ENCODE measurements at regions not wholly inside any gene's neighbourhood (a gene's known extent, or its start where the extent isn't known, plus 50 kb on each side); places are given as distances from the start of the nearest gene placed in this dataset.

DNA sequence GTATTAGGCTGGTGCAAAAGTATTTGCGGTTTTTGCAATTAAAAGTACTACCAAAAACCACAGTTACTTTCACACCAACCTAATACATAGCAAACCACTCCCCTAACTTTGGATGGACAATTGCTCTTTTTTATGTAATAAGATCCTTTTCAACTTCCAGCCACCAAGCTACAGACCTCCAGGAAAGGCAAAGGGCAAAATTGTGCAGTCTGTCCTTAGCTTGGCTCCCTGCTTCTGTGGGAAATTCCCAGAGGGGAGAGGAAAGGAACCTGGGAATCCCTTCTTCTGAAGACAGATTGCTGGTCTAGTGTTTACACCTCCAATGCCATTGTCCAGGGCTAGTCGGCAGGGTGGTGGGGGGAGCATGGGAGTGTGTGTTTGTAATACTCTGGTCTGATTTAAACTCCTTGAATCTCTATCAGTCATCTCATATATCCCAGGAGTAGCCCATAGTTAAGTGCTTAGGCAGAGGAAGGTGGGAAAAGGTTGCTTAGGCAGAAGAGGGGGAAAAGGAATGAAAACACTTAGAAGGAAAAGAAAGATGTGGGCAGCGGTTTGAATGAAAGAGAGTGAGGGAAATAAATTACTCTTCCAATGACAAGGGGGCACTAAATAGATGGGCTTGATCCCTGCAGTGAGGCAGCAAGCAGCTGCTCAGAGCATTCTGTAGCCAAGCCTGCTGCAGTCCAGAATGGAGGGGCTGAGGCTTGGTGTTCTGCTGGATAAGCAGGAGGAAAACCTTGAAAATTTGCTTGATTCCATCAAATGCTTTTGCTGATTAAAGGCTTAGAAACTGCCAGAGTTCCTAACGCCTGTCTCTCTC, 86.9 kb upstream of the MAP1B start:
- Histone ChIP-seq H2BK120ac (ENCODE audit: insufficient read depth, low read length, poor library complexity) (no peak overlapping the region), H3K79me2 (ENCODE audit: control insufficient read depth, insufficient read depth, low read length, poor library complexity) (no peaks in the 10 kb centered on the region), H3K9me3 (ENCODE audit: insufficient read depth, low read depth, low read length) (peaks cover 3% of the 10 kb centered on the region), H3K4me3 (ENCODE audit: low read depth, low read length) (no peak overlapping the region), H3K4ac (ENCODE audit: low read depth, low read length) (no peak overlapping the region), H3K79me1 (ENCODE audit: low read length) (no peaks in the 10 kb centered on the region), H2BK12ac (ENCODE audit: low read length) (no peak overlapping the region), H3K18ac (ENCODE audit: low read length) (no peak overlapping the region), H2AK5ac (ENCODE audit: low read length) (no peak overlapping the region), H3K14ac (ENCODE audit: low read length) (no peak overlapping the region), H4K91ac (ENCODE audit: low read depth, low read length) (no peak overlapping the region), H3K4me1 (ENCODE audit: control insufficient read depth in 1 of 2, insufficient read depth in 2 of 2, low read length in 2 of 2) (no peaks in the 10 kb centered on the region), H4K12ac (ENCODE audit: low read depth, low read length) (no peak overlapping the region), H2AFZ (ENCODE audit: insufficient read depth, low read length, poor library complexity) (no peak overlapping the region), H3K4me2 (ENCODE audit: low read length) (no peak overlapping the region), H3K9ac (ENCODE audit: low read length) (no peak overlapping the region), H2BK5ac (ENCODE audit: low read depth, low read length, poor library complexity) (no peak overlapping the region), H3K27ac (ENCODE audit: low read depth, low read length) (no peak overlapping the region), H3K27me3 (ENCODE audit: insufficient read depth, low read length) (no peaks in the 10 kb centered on the region), H3K36me3 (ENCODE audit: control insufficient read depth in 1 of 2, insufficient read depth in 2 of 2, low read length in 2 of 2) (no peaks in the 10 kb centered on the region), H3K23ac (ENCODE audit: low read length) (no peak overlapping the region), H4K8ac (ENCODE audit: low read depth, low read length) (no peak overlapping the region)
- WGBS (ENCODE audit: extremely low coverage, insufficient coverage, insufficient read length): no CpG with 5 or more reads among the region's 4 CpGs
- DNase-seq: no peak

DNA sequence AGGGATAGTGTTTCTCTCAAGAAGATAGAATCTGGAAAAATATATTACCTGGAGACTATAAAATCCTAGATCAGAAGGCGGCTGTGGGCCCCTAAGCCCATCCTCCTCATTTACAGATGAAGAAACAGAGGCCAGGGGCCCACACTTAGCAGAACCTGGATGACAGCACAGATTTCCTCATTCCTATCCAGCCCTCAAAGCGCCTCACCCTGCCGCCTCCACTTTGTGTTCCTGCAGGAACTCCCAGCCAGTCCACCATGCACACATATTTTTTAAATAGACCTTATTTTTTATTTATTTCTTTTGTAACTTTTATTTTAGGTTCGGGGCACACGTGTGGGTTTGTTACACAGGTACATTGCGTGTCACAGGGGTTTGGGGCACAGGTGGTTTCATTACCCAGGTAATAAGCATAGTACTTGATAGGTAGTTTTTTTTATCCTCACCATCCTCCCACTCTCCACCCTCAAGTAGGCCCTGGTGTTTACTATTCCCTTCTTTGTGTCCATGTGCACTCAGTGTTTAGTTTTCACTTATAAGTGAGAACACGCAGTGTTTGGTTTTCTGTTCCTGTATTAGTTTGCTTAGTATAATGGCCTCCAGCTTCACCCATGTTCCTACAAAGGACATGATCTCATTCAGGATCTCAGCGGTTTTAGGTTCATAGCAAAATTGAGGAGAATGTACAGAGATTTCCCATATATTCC, 85.5 kb upstream of the MAP1B start:
- Histone ChIP-seq H3K4ac (ENCODE audit: low read depth, low read length) (no peak overlapping the region), H4K8ac (ENCODE audit: low read depth, low read length) (no peak overlapping the region), H3K27ac (ENCODE audit: low read depth, low read length) (no peak overlapping the region), H2BK12ac (ENCODE audit: low read length) (no peak overlapping the region), H3K4me3 (ENCODE audit: low read depth, low read length) (no peak overlapping the region), H3K79me1 (ENCODE audit: low read length) (no peaks in the 10 kb centered on the region), H3K79me2 (ENCODE audit: control insufficient read depth, insufficient read depth, low read length, poor library complexity) (no peaks in the 10 kb centered on the region), H2AFZ (ENCODE audit: insufficient read depth, low read length, poor library complexity) (no peak overlapping the region), H3K27me3 (ENCODE audit: insufficient read depth, low read length) (no peaks in the 10 kb centered on the region), H3K23ac (ENCODE audit: low read length) (no peak overlapping the region), H2AK5ac (ENCODE audit: low read length) (no peak overlapping the region), H3K4me2 (ENCODE audit: low read length) (no peak overlapping the region), H4K12ac (ENCODE audit: low read depth, low read length) (no peak overlapping the region), H3K4me1 (ENCODE audit: control insufficient read depth in 1 of 2, insufficient read depth in 2 of 2, low read length in 2 of 2) (no peaks in the 10 kb centered on the region), H4K91ac (ENCODE audit: low read depth, low read length) (no peak overlapping the region), H3K9me3 (ENCODE audit: insufficient read depth, low read depth, low read length) (peaks cover 3% of the 10 kb centered on the region), H2BK5ac (ENCODE audit: low read depth, low read length, poor library complexity) (no peak overlapping the region), H3K36me3 (ENCODE audit: control insufficient read depth in 1 of 2, insufficient read depth in 2 of 2, low read length in 2 of 2) (no peaks in the 10 kb centered on the region), H3K9ac (ENCODE audit: low read length) (no peak overlapping the region), H2BK120ac (ENCODE audit: insufficient read depth, low read length, poor library complexity) (no peak overlapping the region), H3K14ac (ENCODE audit: low read length) (no peak overlapping the region), H3K18ac (ENCODE audit: low read length) (no peak overlapping the region)
- DNase-seq: no peak
- no CpG with 5 or more reads among the region's 8 CpGs for WGBS (ENCODE audit: extremely low coverage, insufficient coverage, insufficient read length)

DNA sequence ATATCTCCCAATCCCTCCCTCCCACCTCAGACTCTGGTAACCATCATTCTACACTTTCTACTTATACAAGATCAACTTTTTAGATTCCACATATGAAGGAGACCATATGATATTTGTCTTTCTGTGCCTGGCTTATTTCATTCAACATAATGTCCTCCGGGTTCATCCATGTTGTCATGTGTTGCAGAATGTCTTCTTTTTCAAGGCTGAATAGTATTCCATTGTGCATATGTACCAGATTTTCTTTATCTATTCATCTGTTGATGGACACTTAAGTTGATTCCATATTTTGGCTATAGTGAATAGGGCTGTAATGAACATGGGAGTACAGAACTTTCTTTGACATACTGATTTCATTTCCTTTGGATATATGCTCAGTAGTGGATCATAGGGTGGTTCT, 78.9 kb upstream of the MAP1B start:
- WGBS (ENCODE audit: extremely low coverage, insufficient coverage, insufficient read length): no CpG with 5 or more reads among the region's 1 CpG
- no peak overlapping the region for H4K12ac ChIP-seq (ENCODE audit: low read depth, low read length)
- no peak overlapping the region for H2BK5ac ChIP-seq (ENCODE audit: low read depth, low read length, poor library complexity)
- no peaks in the 10 kb centered on the region for H3K79me2 ChIP-seq (ENCODE audit: control insufficient read depth, insufficient read depth, low read length, poor library complexity)
- H3K4me2 ChIP-seq (ENCODE audit: low read length): no peak overlapping the region
- no peaks in the 10 kb centered on the region for H3K79me1 ChIP-seq (ENCODE audit: low read length)
- H2AK5ac ChIP-seq (ENCODE audit: low read length): no peak overlapping the region
- no peak overlapping the region for H2BK12ac ChIP-seq (ENCODE audit: low read length)
- H4K91ac ChIP-seq (ENCODE audit: low read depth, low read length): no peak overlapping the region
- no peak overlapping the region for H4K8ac ChIP-seq (ENCODE audit: low read depth, low read length)
- H3K4ac ChIP-seq (ENCODE audit: low read depth, low read length): no peak overlapping the region
- no peaks in the 10 kb centered on the region for H3K9me3 ChIP-seq (ENCODE audit: insufficient read depth, low read depth, low read length)
- no peak overlapping the region for H3K18ac ChIP-seq (ENCODE audit: low read length)
- DNase-seq: no peak
- no peak overlapping the region for H3K9ac ChIP-seq (ENCODE audit: low read length)
- H3K4me1 ChIP-seq (ENCODE audit: control insufficient read depth in 1 of 2, insufficient read depth in 2 of 2, low read length in 2 of 2): no peaks in the 10 kb centered on the region
- no peak overlapping the region for H3K27ac ChIP-seq (ENCODE audit: low read depth, low read length)
- no peaks in the 10 kb centered on the region for H3K27me3 ChIP-seq (ENCODE audit: insufficient read depth, low read length)
- H2AFZ ChIP-seq (ENCODE audit: insufficient read depth, low read length, poor library complexity): no peak overlapping the region
- H3K23ac ChIP-seq (ENCODE audit: low read length): no peak overlapping the region
- H2BK120ac ChIP-seq (ENCODE audit: insufficient read depth, low read length, poor library complexity): no peak overlapping the region
- H3K14ac ChIP-seq (ENCODE audit: low read length): no peak overlapping the region
- no peak overlapping the region for H3K4me3 ChIP-seq (ENCODE audit: low read depth, low read length)
- no peaks in the 10 kb centered on the region for H3K36me3 ChIP-seq (ENCODE audit: control insufficient read depth in 1 of 2, insufficient read depth in 2 of 2, low read length in 2 of 2)

DNA sequence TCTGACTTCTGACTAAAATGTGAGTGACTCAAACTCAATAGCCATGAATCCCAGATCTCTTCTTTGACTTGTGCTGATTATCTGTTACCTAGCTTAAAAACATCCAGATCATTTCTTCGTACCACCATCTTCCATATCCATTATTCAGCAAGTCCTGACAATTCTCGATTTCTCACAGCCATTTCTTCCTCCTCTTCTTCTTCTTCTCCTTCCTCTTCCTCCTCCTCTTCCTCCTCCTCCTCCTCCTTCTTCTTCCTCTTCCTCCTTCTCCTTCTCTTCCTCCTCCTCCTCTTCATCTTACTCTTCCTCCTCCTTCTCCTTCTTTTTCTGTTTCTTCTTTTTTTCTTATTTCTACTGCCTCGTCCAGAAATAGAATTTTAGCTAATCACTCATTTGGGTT, 77.0 kb upstream of the MAP1B start:
- peak in 1 of 2 donors; percentile 21 for DNase-seq
- Histone ChIP-seq H3K4ac (ENCODE audit: low read depth, low read length) (no peak overlapping the region), H2BK12ac (ENCODE audit: low read length) (no peak overlapping the region), H2BK5ac (ENCODE audit: low read depth, low read length, poor library complexity) (no peak overlapping the region), H3K9me3 (ENCODE audit: insufficient read depth, low read depth, low read length) (no peaks in the 10 kb centered on the region), H4K12ac (ENCODE audit: low read depth, low read length) (no peak overlapping the region), H3K23ac (ENCODE audit: low read length) (no peak overlapping the region), H3K79me2 (ENCODE audit: control insufficient read depth, insufficient read depth, low read length, poor library complexity) (no peaks in the 10 kb centered on the region), H2AK5ac (ENCODE audit: low read length) (no peak overlapping the region), H3K27ac (ENCODE audit: low read depth, low read length) (no peak overlapping the region), H3K9ac (ENCODE audit: low read length) (no peak overlapping the region), H3K27me3 (ENCODE audit: insufficient read depth, low read length) (no peaks in the 10 kb centered on the region), H3K18ac (ENCODE audit: low read length) (no peak overlapping the region), H3K79me1 (ENCODE audit: low read length) (no peaks in the 10 kb centered on the region), H3K36me3 (ENCODE audit: control insufficient read depth in 1 of 2, insufficient read depth in 2 of 2, low read length in 2 of 2) (no peaks in the 10 kb centered on the region), H2AFZ (ENCODE audit: insufficient read depth, low read length, poor library complexity) (no peak overlapping the region), H4K8ac (ENCODE audit: low read depth, low read length) (no peak overlapping the region), H2BK120ac (ENCODE audit: insufficient read depth, low read length, poor library complexity) (no peak overlapping the region), H3K4me2 (ENCODE audit: low read length) (no peak overlapping the region), H4K91ac (ENCODE audit: low read depth, low read length) (no peak overlapping the region), H3K4me3 (ENCODE audit: low read depth, low read length) (no peak overlapping the region), H3K4me1 (ENCODE audit: control insufficient read depth in 1 of 2, insufficient read depth in 2 of 2, low read length in 2 of 2) (no peaks in the 10 kb centered on the region), H3K14ac (ENCODE audit: low read length) (no peak overlapping the region)
- 100% methylated on average over 2 of the region's 3 CpGs for WGBS (ENCODE audit: extremely low coverage, insufficient coverage, insufficient read length)

Measured in trophoblast cell (in vitro differentiated cells and primary cell).